Activated naive CD8-positive, alpha-beta T cell treated with anti-CD3 and anti-CD28 coated beads for 36 hours (primary cell): ENCODE measurements at regions not wholly inside any gene's neighbourhood (a gene's known extent, or its start where the extent isn't known, plus 50 kb on each side); places are given as distances from the start of the nearest gene placed in this dataset.
"Not testable (repeated sequence)": the region's sequence is repeated elsewhere in the genome, so short reads cannot be mapped to it uniquely, and the experiment has no call there.

Source experiments
- DNase-seq: peaks from one replicate; pipeline ENCODE4 v3.0.0; 2021
- H3K27ac Mint-ChIP-seq: one replicate; pipeline ENCODE4 v1.8.0; 2022; ENCODE audit warnings: mild to moderate bottlenecking, moderate library complexity, mixed read lengths
- H3K27me3 Mint-ChIP-seq: one replicate; pipeline ENCODE4 v1.8.0; 2022; ENCODE audit warnings: mild to moderate bottlenecking, mixed read lengths
- H3K36me3 Mint-ChIP-seq: one replicate; pipeline ENCODE4 v1.8.0; 2021; ENCODE audit warnings: mild to moderate bottlenecking, mixed read lengths
- H3K4me1 Mint-ChIP-seq: one replicate; pipeline ENCODE4 v1.8.0; 2021; ENCODE audit warnings: mixed read lengths
- H3K4me3 Mint-ChIP-seq: one replicate; pipeline ENCODE4 v1.8.0; 2022; ENCODE audit warnings: mild to moderate bottlenecking, moderate library complexity, mixed read lengths
- H3K9me3 Mint-ChIP-seq: one replicate; pipeline ENCODE4 v1.8.0; 2022; ENCODE audit warnings: mixed read lengths

- Mint-ChIP-seq H3K4me3 (no peak overlapping the region), H3K27ac (no peak overlapping the region), H3K27me3 (no peaks in the 10 kb centered on the region), H3K9me3 (no peaks in the 10 kb centered on the region), H3K4me1 (no peaks in the 10 kb centered on the region), H3K36me3 (no peaks in the 10 kb centered on the region)
- no peak for DNase-seq
These were observed 488.1 kb upstream of the ARX start for GRCh38 chrX:25503826-25504225.

- no peak for DNase-seq
- Mint-ChIP-seq H3K4me1 (no peaks in the 10 kb centered on the region), H3K27me3 (no peaks in the 10 kb centered on the region), H3K4me3 (no peak overlapping the region), H3K27ac (no peak overlapping the region), H3K36me3 (no peaks in the 10 kb centered on the region), H3K9me3 (no peaks in the 10 kb centered on the region)
These were observed 492.0 kb upstream of the ARX start for GRCh38 chrX:25507801-25508200.

- Mint-ChIP-seq H3K36me3 (no peaks in the 10 kb centered on the region), H3K27ac (no peak overlapping the region), H3K9me3 (no peaks in the 10 kb centered on the region), H3K4me3 (no peak overlapping the region), H3K27me3 (no peaks in the 10 kb centered on the region), H3K4me1 (no peaks in the 10 kb centered on the region)
- no peak for DNase-seq
These were observed 503.5 kb upstream of the ARX start for GRCh38 chrX:25519258-25519657.

- H3K4me1 Mint-ChIP-seq, H3K9me3 Mint-ChIP-seq, H3K27ac Mint-ChIP-seq, H3K36me3 Mint-ChIP-seq, DNase-seq, H3K4me3 Mint-ChIP-seq, H3K27me3 Mint-ChIP-seq: not testable (repeated sequence)
These were observed 506.8 kb upstream of the ARX start for GRCh38 chrX:25522443-25523010.

- Mint-ChIP-seq H3K4me3 (no peak overlapping the region), H3K9me3 (no peaks in the 10 kb centered on the region), H3K27me3 (no peaks in the 10 kb centered on the region), H3K27ac (no peak overlapping the region), H3K36me3 (no peaks in the 10 kb centered on the region), H3K4me1 (no peaks in the 10 kb centered on the region)
- DNase-seq: no peak
These were observed 508.1 kb upstream of the ARX start for GRCh38 chrX:25523574-25524540.

- H3K27ac Mint-ChIP-seq: no peak overlapping the region
- no peaks in the 10 kb centered on the region for H3K4me1 Mint-ChIP-seq
- DNase-seq: no peak
- no peaks in the 10 kb centered on the region for H3K27me3 Mint-ChIP-seq
- H3K4me3 Mint-ChIP-seq: no peak overlapping the region
- H3K9me3 Mint-ChIP-seq: no peaks in the 10 kb centered on the region
- no peaks in the 10 kb centered on the region for H3K36me3 Mint-ChIP-seq
These were observed 511.4 kb upstream of the ARX start for GRCh38 chrX:25527156-25527555.

- no peaks in the 10 kb centered on the region for H3K36me3 Mint-ChIP-seq
- H3K4me1 Mint-ChIP-seq: no peaks in the 10 kb centered on the region
- no peak overlapping the region for H3K4me3 Mint-ChIP-seq
- H3K27me3 Mint-ChIP-seq: no peaks in the 10 kb centered on the region
- H3K9me3 Mint-ChIP-seq: no peaks in the 10 kb centered on the region
- no peak for DNase-seq
- no peak overlapping the region for H3K27ac Mint-ChIP-seq
These were observed 511.8 kb upstream of the ARX start for GRCh38 chrX:25527596-25527995.

- no peaks in the 10 kb centered on the region for H3K27me3 Mint-ChIP-seq
These were observed 515.3 kb upstream of the ARX start for GRCh38 chrX:25531096-25531495.

GRCh38 chrX:25534091-25534490 is 518.3 kb upstream of the ARX start:
- Mint-ChIP-seq H3K4me3 (no peak overlapping the region), H3K9me3 (no peaks in the 10 kb centered on the region), H3K27ac (no peak overlapping the region), H3K27me3 (no peaks in the 10 kb centered on the region), H3K36me3 (no peaks in the 10 kb centered on the region), H3K4me1 (no peaks in the 10 kb centered on the region)
- DNase-seq: no peak

More at GRCh38 chrX:25531096-25531495, 515.3 kb upstream of the ARX start:
- Mint-ChIP-seq H3K36me3 (no peaks in the 10 kb centered on the region), H3K9me3 (no peaks in the 10 kb centered on the region), H3K27ac (no peak overlapping the region), H3K4me1 (no peaks in the 10 kb centered on the region), H3K4me3 (no peak overlapping the region)
- no peak for DNase-seq

GRCh38 chrX:25536307-25536970 is 520.7 kb upstream of the ARX start:
- no peaks in the 10 kb centered on the region for H3K36me3 Mint-ChIP-seq
- no peak for DNase-seq

GRCh38 chrX:25537699-25538098 is 521.9 kb upstream of the ARX start:
- Mint-ChIP-seq H3K27me3 (no peaks in the 10 kb centered on the region), H3K4me1 (no peaks in the 10 kb centered on the region), H3K27ac (no peak overlapping the region), H3K4me3 (no peak overlapping the region), H3K9me3 (no peaks in the 10 kb centered on the region), H3K36me3 (no peaks in the 10 kb centered on the region)
- no peak for DNase-seq

More at GRCh38 chrX:25536307-25536970, 520.7 kb upstream of the ARX start:
- Mint-ChIP-seq H3K27ac (no peak overlapping the region), H3K4me3 (no peak overlapping the region), H3K27me3 (no peaks in the 10 kb centered on the region), H3K4me1 (no peaks in the 10 kb centered on the region), H3K9me3 (no peaks in the 10 kb centered on the region)

- Mint-ChIP-seq H3K36me3 (no peaks in the 10 kb centered on the region), H3K4me3 (no peak overlapping the region), H3K9me3 (no peaks in the 10 kb centered on the region), H3K27ac (no peak overlapping the region), H3K4me1 (no peaks in the 10 kb centered on the region), H3K27me3 (no peaks in the 10 kb centered on the region)
- DNase-seq: no peak
These were observed 528.9 kb upstream of the ARX start for GRCh38 chrX:25544641-25545040.

- no peaks in the 10 kb centered on the region for H3K36me3 Mint-ChIP-seq
- H3K4me3 Mint-ChIP-seq: no peak overlapping the region
- DNase-seq: no peak
- H3K4me1 Mint-ChIP-seq: no peaks in the 10 kb centered on the region
- no peaks in the 10 kb centered on the region for H3K9me3 Mint-ChIP-seq
- no peak overlapping the region for H3K27ac Mint-ChIP-seq
- H3K27me3 Mint-ChIP-seq: no peaks in the 10 kb centered on the region
These were observed 533.0 kb upstream of the ARX start for GRCh38 chrX:25548811-25549210.

- Mint-ChIP-seq H3K4me3 (no peak overlapping the region), H3K4me1 (no peaks in the 10 kb centered on the region), H3K27me3 (no peaks in the 10 kb centered on the region), H3K9me3 (peaks cover 1% of the 10 kb centered on the region), H3K27ac (no peak overlapping the region), H3K36me3 (no peaks in the 10 kb centered on the region)
- DNase-seq: no peak
These were observed 539.8 kb upstream of the ARX start for GRCh38 chrX:25555521-25555920.

- H3K9me3 Mint-ChIP-seq: peaks cover 1% of the 10 kb centered on the region
- H3K4me3 Mint-ChIP-seq: no peak overlapping the region
- no peaks in the 10 kb centered on the region for H3K27me3 Mint-ChIP-seq
- H3K27ac Mint-ChIP-seq: no peak overlapping the region
- no peaks in the 10 kb centered on the region for H3K36me3 Mint-ChIP-seq
- DNase-seq: no peak
- no peaks in the 10 kb centered on the region for H3K4me1 Mint-ChIP-seq
These were observed 542.4 kb upstream of the ARX start for GRCh38 chrX:25558137-25558536.
